Right ventricle myocardium superior (tissue), 1 donor: ENCODE measurements at regions not wholly inside any gene's neighbourhood (a gene's known extent, or its start where the extent isn't known, plus 50 kb on each side); places are given as distances from the start of the nearest gene placed in this dataset.

Experiments
- ATAC-seq: fragments of 200-7000 bp; cut with Tn5 transposase; one replicate; pipeline ENCODE4 v1.9.1; 2020; ENCODE audit warnings: mild to moderate bottlenecking; ENCODE audit not compliant: poor library complexity
- DNase-seq: peaks from one replicate; pipeline ENCODE4 v3.0.0-alpha.2; 2020
- intact Hi-C: fragments of 100-400 bp; cut with DNase I; formaldehyde crosslinking; loops from one replicate; pipeline ENCODE4 v1.11.2; 2022
- donor health status: DM: no; HTN: yes; CAD: no; lungs with severe emphysema.

DNA sequence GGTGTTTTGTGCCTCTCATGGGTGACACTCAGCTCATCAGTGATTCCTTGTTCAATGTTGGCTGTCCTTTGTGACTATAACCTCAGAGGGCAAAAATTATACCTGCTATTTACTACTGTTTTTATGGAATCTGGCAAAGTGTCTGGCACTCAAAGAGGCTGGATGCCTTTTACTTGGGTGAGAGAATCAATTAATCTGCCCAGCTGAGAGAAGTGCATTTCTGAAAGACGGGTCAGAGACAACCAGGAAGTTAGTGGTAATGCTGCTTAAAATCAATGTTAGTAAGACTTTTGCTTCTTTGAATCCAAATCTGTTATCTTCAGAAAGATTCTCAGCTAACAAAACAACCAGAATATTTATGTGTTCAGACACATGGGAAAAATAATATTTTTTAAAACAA, 436.2 kb upstream of the SUCLG2 start:
- DNase-seq (no peak), ATAC-seq (no peak)
- intact Hi-C loops = no loop called here

DNA sequence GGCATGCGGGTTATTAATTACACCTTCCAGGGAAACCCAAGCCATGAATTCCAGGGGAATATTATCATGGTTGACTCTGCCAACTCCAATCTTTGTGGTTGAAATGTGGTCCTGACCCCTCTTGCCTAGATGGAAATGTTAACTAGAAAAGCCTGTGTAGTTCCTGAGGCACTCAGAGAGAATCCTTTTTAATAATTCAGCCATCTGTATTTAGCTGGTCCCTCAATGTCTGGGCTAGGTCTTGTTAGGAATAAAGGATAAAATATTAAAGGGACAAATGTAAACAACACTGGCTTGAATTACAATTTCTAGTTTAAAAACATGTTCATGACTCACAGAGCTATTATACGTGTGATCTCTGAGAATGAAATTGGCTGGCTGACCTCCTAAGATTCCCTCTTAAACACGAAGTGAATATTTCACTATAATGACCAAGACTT, 435.2 kb upstream of the SUCLG2 start:
- intact Hi-C loops = no loop called here
- no peak for DNase-seq

DNA sequence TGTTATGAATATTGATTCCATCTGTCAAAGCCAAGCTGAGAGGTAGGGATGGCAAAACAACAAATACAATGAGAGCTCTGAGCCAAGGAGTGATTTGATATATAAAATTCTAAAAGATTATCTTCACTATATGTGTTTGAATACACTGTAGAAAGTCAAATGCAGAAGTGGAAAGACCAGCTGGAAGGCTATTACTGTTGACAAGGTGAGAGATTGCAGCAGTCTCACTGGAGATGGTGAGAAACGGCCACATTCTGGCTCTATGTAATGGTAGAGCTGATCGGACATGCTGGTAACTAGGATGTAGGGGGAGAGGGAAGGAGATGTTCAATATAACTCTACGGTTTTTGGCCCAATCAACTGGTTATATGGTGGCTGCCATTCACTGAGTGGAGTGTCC, 434.2 kb upstream of the SUCLG2 start:
- intact Hi-C loops = no loop called here
- no peak for ATAC-seq
- DNase-seq = no peak

More for the DNA sequence above, 435.2 kb upstream of the SUCLG2 start:
- ATAC-seq = no peak

DNA sequence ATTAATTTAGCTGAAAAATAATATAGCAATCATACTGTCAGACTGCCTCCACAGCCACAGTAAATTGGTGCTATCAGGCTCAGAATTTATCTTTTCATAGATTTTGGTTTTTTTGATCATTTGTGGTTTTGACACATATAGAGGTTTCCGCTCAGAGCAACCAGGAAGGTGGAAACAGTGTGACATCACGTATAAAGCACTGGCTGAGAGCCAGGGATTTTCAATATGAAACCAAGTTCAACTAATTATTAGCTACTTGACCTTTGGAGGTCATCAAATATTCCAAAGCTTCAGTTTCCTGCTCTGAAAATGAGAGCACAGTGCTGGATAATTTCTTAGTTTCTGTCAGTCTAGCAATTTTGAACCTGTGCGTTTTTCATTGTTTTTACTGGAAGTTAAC, 433.8 kb upstream of the SUCLG2 start:
- intact Hi-C loops = no loop called here
- no peak for DNase-seq
- no peak for ATAC-seq

DNA sequence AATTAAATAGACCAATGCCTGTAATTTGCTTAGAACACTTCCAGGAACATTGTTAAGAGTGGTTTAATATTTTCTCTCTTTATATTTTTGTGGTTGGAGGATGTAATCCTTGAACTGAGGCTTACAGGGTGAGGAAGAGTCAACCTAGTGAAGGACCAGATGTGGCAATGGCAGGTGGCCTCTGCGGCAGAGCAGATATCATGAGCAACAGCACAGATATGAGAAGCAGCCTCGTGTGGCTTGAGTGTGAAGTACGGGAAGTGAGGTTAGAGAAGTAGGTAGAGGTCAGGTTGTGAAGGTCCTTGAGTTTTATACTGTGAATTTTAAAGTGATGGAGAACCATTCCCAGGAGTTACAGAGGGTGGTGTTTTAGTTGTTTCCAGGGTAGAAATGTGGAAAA, 417.6 kb upstream of the SUCLG2 start:
- no peak for ATAC-seq
- intact Hi-C loops = no loop called here
- DNase-seq = no peak

DNA sequence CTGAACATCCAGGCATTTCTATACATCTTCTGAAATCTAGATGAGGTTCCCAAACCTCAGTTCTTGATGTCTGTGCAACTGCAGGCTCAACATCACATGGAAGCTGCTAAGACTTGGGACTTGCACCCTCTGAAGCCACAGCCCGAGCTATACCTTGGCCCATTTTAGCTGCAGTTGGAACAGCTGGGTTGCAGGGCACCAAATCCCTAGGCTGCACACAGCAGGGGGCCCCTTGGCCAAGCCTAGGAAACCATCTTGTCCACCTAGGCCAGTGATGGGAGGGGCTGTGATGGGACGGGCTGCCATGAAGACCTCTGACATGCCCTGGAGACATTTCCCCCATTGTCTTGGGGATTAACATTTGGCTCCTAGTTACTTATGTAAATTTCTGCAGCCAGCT, 415.8 kb upstream of the SUCLG2 start:
- ATAC-seq = no peak
- intact Hi-C loops = no loop called here

DNA sequence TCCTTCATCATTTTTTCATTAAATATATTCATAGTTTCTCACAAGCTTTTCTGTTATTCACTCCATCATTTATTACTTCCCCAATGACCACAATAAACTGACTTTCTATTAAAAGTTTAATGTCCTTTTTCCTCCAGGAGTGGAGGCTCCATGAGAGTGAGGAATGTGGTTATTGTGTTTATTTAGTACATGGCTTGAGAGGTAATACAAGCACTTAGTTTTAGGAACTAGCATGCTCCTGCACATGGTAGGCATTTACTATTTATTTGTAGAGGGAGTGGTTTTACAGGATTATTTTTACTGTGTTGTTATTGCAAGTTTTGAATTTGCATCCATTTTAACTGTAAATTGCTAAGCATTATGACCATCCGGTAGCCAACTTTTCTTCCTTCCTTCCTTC, 412.9 kb upstream of the SUCLG2 start:
- ATAC-seq (no peak), DNase-seq (no peak)
- intact Hi-C loops = no loop called here

More for the DNA sequence above, 415.8 kb upstream of the SUCLG2 start:
- DNase-seq = no peak

DNA sequence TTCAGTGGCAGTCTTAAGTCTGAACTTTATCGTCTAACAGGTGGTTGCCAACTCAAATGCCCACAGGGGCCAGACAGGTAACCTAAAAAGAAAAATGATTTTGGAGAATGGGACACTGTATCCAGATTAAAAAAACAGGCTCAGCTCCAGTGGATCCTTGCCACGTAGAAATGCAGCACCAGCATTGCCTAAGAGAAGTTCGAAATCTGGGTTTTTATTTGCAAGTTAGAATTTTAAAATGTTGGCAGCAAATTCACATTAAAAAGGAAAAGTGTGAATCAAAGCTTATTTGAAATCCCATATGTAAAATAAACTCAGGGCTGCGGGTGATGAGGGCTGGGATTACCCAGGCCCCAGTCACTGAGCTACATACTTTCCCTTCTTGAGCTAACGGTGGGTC, 408.5 kb upstream of the SUCLG2 start:
- no peak for ATAC-seq
- intact Hi-C loops = no loop called here
- no peak for DNase-seq

DNA sequence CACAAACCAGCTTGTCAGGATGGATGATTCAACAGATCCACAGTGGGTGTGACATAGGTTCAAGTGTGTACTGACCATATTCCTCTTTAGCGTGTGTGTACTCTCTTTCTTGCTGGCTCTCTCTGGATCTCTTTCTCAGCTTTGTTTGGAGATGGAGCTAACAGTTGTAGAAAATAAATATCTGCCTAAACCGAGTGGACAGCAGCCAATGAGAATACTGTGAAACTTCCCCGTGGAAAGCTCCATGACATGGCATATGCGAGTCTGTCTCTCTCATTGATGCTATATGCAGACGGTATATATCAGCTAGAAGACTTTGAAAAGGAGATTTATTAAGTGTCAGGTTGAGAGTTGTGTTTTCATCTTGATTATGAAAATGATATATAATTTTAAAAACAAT, 406.5 kb upstream of the SUCLG2 start:
- intact Hi-C loops = no loop called here
- ATAC-seq (no peak), DNase-seq (no peak)

DNA sequence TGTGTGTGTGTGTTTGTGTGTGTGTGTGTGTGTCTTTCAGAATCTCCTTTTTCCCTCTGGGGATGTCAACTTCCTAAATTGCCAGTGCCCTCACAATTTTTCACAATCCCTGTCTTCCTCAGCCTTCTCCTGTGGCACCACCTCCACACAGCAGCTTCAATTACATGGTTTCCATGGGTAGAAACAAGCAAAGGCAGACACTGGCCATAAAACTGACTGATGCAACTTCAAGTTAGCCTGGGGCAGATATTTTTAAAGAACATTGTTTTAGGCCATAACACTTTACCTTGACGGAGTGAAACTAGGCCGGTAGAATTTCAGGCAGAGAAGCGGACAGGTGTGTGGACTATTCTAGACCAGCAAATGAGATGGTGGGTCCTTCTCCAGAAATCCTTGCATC, 405.8 kb upstream of the SUCLG2 start:
- DNase-seq = no peak
- intact Hi-C loops = no loop called here
- no peak for ATAC-seq

DNA sequence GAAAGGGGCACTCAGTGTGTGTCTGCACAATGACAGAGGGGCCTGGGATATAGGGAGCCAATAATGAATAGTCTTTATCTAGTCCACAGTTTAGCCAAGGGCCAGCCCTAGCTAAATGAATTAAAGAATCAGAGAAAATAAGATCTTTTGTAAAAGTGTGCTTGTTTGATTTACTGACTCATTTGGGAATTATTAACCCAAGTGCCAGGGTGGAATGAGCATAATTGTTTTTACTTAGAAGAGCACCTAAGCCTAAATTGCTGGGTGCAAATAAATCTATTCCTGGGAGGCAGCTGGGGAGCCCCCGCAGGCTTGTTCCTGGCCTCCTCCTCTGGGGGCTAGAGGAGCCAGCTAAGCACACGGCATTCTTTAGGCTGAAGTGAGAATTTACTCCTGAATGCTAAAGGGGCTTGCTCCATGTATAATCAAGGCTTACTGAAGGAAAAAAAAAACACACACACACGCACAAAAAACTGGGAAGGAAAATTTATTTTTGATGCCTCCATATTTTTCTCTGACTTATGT, 405.3 kb upstream of the SUCLG2 start:
- ATAC-seq (no peak), DNase-seq (no peak)
- intact Hi-C loops = no loop called here

DNA sequence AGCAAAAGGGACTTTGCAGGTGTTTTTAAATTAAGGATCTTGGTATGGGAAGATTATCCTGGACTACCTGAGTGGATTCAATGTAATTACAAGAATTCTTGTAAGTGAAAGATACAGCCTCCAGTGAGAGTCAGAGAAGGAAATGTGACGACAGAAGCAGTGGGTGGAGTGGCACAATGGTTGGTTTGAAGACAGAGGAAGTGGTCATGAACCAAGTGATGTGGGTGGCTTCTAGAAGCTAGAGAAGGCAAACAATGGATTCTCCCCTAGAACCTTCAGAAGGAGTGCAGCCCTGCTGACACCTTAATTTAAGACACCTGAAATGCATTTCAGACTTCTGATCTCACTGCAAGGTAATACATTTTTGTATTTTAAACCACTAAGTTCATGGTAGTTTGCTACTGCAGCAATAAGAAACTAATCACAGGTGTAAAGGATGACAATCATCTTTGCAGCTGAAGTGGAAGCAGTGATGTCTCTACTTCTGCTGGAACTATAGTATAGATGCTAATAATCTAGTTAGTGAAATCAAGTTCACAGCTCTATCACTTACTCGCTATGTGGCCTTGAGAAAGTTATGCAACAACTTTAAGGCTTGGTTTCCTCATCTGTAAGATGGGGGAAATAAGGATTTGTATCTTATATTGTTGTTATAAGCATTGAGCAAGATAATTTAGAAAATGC, 403.4 kb upstream of the SUCLG2 start:
- ATAC-seq (no peak), DNase-seq (no peak)
- intact Hi-C loops = no loop called here

DNA sequence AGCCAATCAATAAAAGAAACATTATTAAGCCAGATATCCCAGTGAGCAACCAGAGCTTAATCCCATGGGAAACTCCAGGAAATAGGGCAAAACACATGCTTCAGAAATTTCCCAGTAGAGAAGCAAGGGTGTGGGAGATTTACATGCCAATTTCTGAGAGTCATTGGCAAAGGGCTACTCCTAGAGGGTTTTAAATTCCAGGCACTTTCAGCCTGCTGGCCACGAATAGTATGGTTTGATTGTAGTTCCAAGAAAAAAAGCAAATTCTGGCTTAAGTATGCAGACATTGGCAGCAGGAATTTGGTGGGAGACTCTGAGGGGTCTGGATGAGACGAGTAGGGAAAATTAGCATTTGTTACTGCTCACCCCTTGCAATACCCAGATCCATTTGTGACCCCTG, 402.1 kb upstream of the SUCLG2 start:
- DNase-seq (no peak), ATAC-seq (no peak)
- intact Hi-C loops = no loop called here

DNA sequence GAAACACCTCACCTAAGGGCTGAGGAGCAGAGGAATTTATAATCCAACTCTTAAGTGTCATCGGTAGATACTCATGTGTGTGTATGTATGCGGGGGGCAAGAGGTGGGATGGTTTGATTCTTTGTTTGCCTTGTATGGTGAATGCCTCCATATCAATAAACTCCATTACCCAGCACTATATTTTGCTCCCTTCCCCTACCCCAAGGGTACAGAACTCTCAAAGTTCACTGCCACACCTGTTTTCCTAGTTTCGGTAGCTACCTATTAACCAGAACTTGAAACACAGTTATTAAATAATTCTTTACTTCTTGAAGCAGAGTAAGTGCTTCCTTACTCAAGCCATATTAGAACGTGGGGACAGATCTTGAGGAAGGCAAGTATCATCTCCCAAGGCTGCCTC, 400.8 kb upstream of the SUCLG2 start:
- ATAC-seq (no peak), DNase-seq (no peak)
- intact Hi-C loops = no loop called here

DNA sequence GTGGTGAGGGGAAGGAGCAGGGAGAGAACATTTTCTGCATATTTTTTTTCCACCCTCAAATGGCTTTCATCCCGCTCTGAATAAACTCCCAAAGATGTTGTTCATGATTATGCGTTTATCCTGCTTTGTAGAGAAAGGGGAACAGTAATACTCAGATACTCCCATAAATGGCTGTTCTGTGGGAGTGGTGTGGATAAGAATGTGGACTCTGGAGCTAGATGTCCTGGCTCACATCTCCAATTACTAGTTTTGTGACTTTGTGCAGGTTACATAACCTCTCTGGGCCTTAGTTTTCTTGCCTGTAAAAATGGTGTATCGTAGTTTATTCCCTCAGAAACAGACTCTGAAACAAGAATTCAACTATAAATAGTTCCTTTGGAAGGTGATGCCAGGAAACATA, 395.4 kb upstream of the SUCLG2 start:
- DNase-seq (no peak), ATAC-seq (no peak)
- intact Hi-C loops = no loop called here

DNA sequence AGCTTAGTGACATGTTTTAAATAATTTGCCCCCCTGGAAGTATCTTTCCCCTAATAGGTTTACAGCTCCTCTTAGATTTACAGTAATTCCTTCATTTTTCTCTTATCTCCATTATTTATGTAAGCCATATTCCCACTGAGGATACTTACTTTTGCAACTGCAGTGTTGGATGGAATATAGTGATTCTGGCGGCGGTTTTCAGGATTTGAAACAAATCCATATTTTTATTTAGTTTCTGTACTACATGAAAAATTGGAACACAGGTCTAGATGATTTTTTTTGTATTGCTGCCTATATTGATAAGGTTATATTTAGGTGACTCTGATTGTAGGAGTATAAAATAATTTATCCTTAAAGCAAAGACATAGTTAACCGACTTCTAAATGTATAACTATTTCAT, 391.6 kb upstream of the SUCLG2 start:
- intact Hi-C loops = no loop called here
- ATAC-seq = no peak

DNA sequence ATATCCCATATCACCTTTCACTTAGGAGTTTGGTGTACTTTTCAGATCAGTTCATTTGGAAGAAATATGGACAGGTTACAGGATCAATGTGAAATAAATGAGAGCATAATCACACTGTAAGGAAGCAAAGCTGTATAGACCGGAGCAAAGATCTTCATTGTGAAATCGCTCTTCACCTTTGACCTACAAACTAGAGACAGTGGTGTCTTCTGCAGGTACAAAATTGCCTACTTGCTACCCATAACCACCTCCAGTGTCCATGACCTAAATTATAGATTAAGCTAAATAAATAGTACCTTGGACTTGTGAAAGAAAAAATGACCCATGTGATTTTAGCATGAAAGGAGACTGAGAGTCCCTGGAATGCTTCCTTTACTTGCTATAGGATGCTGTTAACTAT, 379.5 kb upstream of the SUCLG2 start:
- intact Hi-C loops = no loop called here
- DNase-seq (no peak), ATAC-seq (no peak)

More for the DNA sequence above, 391.6 kb upstream of the SUCLG2 start:
- DNase-seq = no peak

DNA sequence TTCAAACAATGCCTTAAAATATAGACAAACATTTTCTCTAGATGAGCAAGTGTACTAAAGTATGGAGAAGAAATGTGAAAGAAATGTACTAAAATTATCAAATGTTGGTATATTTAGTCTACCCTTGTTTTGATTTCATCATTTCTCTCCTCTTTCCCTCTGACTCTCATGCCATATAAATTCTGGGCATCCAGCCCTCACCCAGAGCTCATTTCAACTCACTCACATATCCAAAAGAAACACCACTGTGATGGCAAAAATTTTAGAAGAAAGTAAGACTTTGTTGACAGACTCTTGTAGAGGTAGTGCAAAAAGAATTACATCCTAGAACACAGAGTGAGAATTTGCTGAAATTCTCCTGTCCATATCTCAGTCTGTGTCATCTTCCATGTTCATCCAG, 377.8 kb upstream of the SUCLG2 start:
- intact Hi-C loops = no loop called here
- ATAC-seq = no peak
- no peak for DNase-seq

DNA sequence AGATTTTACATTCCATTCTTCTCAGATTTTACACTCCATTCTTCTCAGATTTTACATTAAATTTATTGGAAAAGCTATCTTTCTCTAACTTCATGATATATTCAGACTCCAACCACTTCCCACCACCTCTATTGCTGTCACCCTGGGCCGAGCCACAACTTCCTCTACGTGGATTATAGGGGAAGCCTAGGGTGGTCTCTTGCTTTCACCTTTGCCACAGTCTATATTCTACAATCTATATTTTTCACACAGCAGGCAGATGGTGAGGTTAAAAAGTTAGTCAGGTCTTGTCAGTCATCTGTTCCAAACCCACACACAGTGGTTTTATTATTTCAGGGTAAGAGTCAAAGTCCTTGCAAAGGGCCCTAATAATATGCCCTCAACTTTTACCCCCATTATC, 370.8 kb upstream of the SUCLG2 start:
- ATAC-seq (no peak), DNase-seq (no peak)
- intact Hi-C loops = no loop called here

DNA sequence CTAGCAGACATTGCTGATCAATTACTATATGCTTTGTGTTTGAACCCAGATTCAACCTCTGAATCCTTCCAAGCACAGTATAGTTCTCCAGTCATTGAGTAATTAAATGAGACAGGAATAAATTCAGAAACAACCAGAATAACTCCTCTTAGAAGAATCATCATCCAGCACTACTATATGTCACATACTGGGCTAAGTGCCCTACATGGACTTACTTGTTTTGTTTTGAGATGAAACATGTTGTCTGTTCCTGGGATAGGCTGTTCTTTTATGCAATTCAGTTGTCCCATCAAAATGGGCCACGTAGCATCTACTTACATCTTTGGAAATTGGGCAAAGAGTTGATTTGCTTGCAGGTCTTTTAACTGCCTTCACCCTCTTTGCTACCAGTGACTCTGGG, 365.5 kb upstream of the SUCLG2 start:
- DNase-seq (no peak), ATAC-seq (no peak)
- intact Hi-C loops = no loop called here

DNA sequence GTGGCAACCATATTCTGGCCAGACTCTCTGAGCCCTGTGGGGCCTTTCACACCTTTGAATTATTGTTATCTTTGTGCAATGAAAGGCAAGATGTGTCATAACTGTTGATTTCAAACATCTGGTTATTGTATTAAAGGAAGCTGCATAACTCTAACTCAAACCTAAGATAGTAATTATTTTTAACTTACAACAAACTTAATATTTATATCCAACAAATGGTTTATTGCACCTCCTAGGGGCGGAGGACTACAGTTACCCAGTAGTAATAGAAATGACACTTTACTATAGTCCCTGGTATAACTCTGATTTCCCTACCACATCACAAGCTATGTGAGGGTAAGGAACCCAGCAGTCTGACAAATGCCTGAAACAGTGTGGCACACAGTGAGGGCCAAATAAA, 363.9 kb upstream of the SUCLG2 start:
- DNase-seq = no peak
- ATAC-seq = no peak
- intact Hi-C loops = no loop called here
